Stimulated activated CD8-positive, alpha-beta memory T cell treated with anti-CD3 and anti-CD28 coated beads, Interleukin-4, amount 100 ng/mL, for 24 hours (primary cell): ENCODE measurements at regions not wholly inside any gene's neighbourhood (a gene's known extent, or its start where the extent isn't known, plus 50 kb on each side); places are given as distances from the start of the nearest gene placed in this dataset.

ENCODE experiments used
- DNase-seq: peaks from one replicate; pipeline ENCODE4 v3.0.0-alpha.2; 2020; ENCODE audit warnings: low read depth

GRCh38 chr5:89457411-89458331, 574.7 kb upstream of the MEF2C start:
- no peak for DNase-seq

DNA sequence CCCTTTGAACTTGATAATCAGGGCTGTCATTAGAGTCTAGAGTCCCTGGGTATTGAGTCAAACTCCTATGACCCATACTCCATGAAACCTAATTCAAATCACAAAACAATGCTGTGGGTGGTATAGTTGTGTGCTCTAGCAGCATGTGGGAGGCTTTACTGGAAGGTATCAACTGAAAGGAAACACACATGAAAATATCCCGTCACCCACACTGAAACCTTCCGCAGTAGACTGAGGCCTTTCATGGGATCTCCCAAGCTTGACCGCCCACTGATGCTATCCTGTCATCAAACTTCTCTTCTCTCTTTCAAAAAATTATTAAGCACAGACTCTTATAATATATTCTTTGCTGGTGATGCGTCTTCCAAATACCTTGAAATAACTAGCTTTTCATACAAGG, 569.1 kb upstream of the MEF2C start:
- DNase-seq = no peak

DNA sequence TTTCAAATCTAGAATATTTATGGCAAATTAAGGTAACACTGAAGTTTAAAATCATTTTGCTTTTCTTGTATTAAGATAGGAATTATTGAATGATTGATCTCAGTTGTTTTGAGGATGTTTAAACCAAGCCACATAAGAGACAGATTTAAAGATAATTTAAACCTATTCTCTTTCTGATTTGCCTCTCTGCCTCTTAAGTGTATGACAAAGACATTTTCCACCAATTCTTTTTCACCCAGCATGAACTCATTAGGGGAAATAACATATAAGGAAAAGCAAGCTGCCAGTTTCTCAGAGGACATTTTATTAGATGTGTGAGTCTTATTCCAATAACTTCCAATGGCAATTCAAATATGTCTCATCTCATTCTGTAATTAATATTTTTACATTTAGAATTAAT, 568.3 kb upstream of the MEF2C start:
- DNase-seq = no peak

DNA sequence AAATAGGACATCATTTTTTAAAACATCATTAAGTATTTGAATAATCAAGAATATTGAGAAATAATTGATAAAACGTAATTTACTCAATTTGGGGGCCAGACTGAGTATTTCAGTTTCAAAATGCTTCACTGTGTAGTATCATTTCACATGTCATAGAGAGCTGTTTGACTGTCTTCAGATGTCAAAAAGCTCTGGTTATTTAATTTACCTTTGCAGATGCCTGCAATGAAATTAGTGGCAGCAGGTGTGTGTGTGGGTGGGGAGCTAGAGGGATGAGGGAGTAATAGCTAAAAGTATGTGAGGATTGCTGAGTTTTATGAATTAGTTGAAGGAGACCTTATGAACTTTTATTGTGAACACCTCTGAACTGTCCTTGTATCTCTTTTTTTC, 567.2 kb upstream of the MEF2C start:
- no peak for DNase-seq

GRCh38 chr5:89449392-89450148, 566.6 kb upstream of the MEF2C start:
- no peak for DNase-seq

DNA sequence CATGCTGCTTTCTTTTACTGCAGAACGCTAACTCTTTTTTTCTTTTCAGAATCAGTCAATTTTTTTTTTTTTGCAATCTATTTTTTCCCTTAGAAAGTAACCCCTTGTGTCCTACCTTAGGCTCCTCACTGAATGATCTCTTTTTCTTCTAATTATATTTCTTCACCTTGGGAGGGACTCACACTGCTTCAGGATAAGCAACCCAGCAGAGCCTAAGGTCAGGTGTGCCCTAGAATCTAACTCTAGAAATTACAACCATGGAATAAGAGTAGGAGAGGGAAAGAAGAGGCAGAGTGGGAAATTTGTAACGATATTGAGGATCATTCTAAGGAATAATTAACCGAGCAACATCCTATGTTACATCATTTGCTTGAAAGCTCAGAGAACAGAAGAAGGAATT, 564.0 kb upstream of the MEF2C start:
- no peak for DNase-seq

GRCh38 chr5:89445106-89445745, 562.2 kb upstream of the MEF2C start:
- no peak for DNase-seq

- DNase-seq = no peak
These were observed 561.1 kb upstream of the MEF2C start for GRCh38 chr5:89444088-89444487.

GRCh38 chr5:89443508-89443907, 560.5 kb upstream of the MEF2C start:
- no peak for DNase-seq

DNA sequence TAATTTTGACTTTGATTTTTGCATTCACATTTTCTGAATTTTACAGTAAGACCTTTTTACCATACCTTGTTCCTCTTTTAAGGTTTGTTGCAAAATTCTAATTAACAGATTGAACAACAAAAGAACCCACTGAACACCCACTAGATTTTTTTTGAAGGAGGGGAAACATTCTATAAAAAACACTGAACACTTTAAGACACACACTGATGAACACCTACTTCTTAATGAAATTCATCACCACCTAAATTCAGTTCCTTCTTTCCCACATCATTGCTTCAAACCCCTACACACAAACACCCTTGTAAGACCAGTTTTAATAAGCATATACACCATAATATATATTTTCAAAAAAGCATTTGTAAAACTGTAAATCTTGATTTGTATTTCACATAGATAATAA, 559.0 kb upstream of the MEF2C start:
- no peak for DNase-seq

DNA sequence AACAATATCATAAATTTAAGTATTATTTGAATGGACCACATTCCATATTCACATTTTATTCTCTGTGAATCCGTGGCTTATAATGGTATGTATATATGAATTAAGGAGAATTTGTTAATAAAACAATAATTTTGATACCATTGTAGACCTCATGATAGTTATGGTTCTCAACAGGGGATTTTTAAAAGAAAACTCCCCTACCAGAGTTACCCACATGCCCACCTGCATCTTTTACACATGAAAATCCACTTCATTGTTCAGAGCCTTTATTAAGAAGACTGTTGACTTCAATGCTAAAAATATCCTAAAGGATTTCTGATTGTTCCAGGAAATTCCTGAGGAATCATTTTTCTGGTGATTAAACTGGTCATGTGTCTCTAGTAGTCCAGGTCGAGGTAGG, 557.7 kb upstream of the MEF2C start:
- no peak for DNase-seq

- DNase-seq = no peak
These were observed 554.8 kb upstream of the MEF2C start for GRCh38 chr5:89437450-89438435.

DNA sequence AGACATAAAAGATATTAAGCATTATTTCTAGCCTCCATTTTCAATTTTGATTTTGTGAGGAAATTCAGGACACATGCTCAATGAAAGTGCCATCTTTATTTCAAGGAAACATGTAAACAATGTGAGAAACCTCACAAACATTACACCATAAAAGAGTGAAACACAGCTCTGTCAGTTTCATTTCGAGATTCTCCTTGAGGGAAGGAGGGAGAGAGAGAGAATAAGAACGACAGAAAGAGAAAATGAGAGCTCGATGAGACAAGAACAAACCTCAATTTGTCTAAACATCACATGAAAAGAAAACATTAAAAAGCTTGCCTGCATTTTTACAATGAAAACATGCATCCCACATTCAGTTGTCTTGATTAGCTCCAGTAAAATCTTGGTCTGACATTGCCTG, 553.5 kb upstream of the MEF2C start:
- DNase-seq = no peak

DNA sequence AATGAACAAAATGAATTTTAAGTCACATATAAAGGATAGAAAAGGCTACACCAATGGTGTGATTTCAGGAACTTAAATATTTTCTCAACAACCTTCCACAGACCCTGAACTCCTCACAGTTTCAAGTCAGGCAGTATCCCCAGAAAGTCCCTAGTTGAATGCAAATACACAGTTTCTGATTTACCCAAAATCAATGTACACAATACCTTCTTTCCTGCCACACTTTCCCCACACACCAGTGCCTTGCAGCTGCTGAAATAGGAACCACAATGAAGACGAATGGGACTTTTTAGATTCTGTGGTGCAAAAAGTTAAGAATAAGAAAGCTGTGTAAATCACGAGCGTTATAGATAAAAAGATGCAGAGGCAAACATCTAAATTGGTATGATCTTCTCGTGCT, 552.4 kb upstream of the MEF2C start:
- no peak for DNase-seq

- DNase-seq = no peak
These were observed 545.6 kb upstream of the MEF2C start for GRCh38 chr5:89428624-89429023.

DNA sequence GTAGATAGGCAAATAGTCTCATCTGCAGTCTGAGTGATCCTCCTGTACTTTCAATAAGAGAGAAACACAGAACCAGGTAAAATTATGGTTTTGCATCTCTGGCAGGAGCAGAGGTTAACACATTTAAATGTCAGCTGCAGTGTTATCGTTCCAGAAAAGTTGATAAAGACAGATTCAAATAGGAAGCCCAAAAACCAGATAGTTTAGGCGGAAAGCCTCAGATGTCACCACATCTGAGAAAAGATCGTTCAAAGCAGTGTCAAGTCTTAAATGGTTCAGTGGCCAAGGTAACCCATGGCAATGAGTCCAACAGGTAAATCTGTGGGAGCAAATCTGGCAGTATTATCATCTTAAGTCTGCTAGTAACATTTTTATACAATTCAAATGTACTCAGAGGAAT, 542.1 kb upstream of the MEF2C start:
- no peak for DNase-seq

DNA sequence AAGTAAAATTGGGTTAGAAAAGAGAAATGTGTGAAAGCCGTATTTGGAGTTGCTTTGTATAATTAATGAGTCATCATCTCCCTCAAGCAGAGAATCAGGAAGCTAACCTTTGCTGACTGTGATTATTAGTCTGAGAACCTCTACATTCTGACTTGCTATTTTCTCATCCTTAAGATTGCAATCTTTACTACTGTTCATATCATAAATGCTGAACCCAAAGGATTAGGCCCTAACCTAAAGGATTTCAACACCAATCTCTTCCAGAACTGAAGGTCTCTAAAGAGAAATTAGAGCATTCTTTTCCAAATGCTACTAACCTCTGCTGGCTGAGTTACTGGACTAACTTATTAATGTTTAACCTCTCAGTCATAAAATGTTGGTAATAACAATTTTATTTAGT, 538.1 kb upstream of the MEF2C start:
- no peak for DNase-seq

GRCh38 chr5:89418407-89419085, 535.6 kb upstream of the MEF2C start:
- DNase-seq = no peak

GRCh38 chr5:89417990-89418389, 535.0 kb upstream of the MEF2C start:
- no peak for DNase-seq

DNA sequence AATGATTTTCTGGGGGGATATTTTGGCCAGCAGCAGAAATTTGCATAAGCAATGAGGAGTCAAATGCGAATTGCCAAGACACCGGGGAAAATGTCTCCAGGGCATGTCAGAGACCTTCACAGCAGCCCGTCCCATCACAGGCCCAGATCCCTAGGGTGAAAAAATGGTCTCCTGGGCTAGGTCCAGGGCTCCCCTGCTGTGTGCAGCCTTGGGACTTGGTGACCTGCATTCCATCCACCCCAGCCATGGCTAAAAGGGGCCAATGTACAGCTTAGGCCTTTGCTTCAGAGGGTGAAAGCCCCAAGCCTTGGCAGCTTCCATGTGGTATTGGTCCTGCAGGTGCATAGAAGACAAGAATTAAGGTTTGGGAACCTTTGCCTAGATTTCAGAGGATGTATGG, 534.5 kb upstream of the MEF2C start:
- DNase-seq = no peak

DNA sequence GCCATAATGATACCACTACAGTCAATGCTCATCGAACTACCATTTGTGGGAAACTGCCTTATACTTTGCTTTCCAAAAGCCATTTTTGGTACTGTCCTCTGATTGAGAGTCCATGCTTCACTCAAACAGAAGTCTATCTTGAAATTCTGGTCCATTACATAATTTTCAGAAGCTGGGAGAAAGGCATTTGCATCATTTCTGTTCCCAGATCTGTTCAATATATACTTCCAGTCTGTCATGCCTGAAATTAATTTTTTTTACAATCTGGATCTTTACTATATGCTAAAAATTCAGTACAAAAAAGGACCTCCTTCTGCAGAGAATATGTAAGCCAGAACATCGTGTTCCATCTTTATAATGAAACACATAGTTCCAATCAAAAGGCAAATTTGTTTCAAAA, 528.9 kb upstream of the MEF2C start:
- DNase-seq = no peak
